ENCODE measurements at regions not wholly inside any gene's neighbourhood (a gene's known extent, or its start where the extent isn't known, plus 50 kb on each side); places are given as distances from the start of the nearest gene placed in this dataset.

DNA sequence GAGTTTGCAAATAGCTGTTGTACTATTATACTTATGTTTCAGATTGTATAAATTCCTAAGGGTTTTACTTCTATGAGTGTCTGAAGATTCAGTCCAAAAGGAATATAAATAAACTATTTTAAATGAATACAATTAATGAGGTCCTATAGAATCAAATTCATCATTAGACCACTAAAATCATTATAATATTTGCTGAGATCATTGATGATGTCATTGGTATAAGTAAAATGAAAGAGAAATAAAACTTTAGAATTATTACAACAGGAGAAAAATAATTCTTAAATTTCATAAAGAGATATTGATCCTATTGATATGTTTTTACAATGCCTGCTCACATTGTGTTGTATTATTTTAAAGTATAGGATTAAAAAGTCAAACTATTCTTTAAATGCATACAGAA is 544.0 kb upstream of the ZWINT start:
- TF ChIP-seq CTCF (IDR thresholded peaks at IDR 0.05): no peak
- H3K27ac ChIP-seq: no peak overlapping the region
- no peak overlapping the region for H3K4me3 ChIP-seq
- DNase-seq (ENCODE audit: low spot score): no peak

- H3K27ac ChIP-seq: no peak overlapping the region
- no peak for TF ChIP-seq CTCF (IDR thresholded peaks at IDR 0.05)
- no peak for DNase-seq (ENCODE audit: low spot score)
- no peak overlapping the region for H3K4me3 ChIP-seq
Observed at GRCh38 chr10:56902554-56902953, 541.5 kb upstream of the ZWINT start.

GRCh38 chr10:56895306-56895705 is 534.2 kb upstream of the ZWINT start:
- H3K4me3 ChIP-seq: no peak overlapping the region
- no peak for TF ChIP-seq CTCF (IDR thresholded peaks at IDR 0.05)
- DNase-seq (ENCODE audit: low spot score): no peak

GRCh38 chr10:56881218-56881617 is 520.2 kb upstream of the ZWINT start:
- no peak for DNase-seq (ENCODE audit: low spot score)
- no peak for TF ChIP-seq CTCF (IDR thresholded peaks at IDR 0.05)
- Histone ChIP-seq H3K4me3 (no peak overlapping the region), H3K27ac (no peak overlapping the region)

More at GRCh38 chr10:56895306-56895705, 534.2 kb upstream of the ZWINT start:
- no peak overlapping the region for H3K27ac ChIP-seq

DNA sequence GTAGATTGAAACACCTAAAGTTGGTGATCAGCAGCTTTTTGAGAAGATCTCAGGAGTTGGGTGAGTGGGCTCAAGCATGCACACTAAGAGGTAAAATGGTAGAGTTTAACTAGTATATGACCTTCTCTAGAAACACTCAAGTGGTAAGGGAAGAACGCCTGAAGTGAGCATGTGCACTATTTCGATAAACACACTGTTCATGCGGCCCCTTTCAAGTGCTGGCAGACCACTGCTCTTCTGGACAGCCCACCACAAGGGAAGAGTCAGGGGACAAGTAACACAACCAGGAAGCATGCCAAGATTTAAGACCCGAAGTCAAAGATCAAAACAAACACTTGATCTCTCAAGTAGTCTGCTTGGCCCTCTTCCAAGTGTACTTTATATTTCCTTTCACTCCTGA is 519.5 kb upstream of the ZWINT start:
- H3K4me3 ChIP-seq: no peak overlapping the region
- no peak overlapping the region for H3K27ac ChIP-seq
- DNase-seq (ENCODE audit: low spot score): no peak
- TF ChIP-seq CTCF (IDR thresholded peaks at IDR 0.05): no peak

- Histone ChIP-seq H3K4me3 (no peak overlapping the region), H3K27ac (no peak overlapping the region)
- DNase-seq (ENCODE audit: low spot score): no peak
- TF ChIP-seq CTCF (IDR thresholded peaks at IDR 0.05): no peak
Observed at GRCh38 chr10:56874950-56875349, 513.9 kb upstream of the ZWINT start.

DNA sequence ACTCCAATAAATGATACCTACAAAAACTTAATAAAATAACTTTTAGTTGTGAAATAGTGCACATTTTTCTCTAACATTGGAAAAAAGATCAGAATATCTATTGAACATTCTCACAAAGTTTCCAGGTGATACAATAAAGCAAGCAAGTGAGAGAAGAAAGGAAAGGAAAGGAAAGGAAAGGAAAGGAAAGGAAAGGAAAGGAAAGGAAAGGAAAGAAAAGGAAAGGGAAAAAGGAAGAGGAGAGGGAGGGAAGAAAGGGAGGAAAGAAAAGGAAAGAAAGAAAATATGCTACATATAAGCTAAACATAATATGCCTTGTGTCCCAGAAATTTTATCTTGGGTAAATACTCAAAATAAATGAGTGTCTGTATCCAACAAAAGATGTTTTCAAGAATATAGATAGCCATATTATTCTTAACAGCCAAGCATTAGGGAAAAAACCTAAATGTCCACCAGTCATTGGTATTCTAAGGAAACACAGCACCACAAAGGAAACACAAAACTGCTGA is 510.2 kb upstream of the ZWINT start:
- H3K4me3 ChIP-seq: no peak overlapping the region
- no peak for DNase-seq (ENCODE audit: low spot score)
- H3K27ac ChIP-seq: no peak overlapping the region
- no peak for TF ChIP-seq CTCF (IDR thresholded peaks at IDR 0.05)

Measured in coronary artery (tissue), 2 donors.